NCI-H2227 treated with DMSO at 0.1 percent for 48 hours (cell line): ENCODE measurements at regions not wholly inside any gene's neighbourhood (a gene's known extent, or its start where the extent isn't known, plus 50 kb on each side); places are given as distances from the start of the nearest gene placed in this dataset.

Experiments used
- DNase-seq: peaks from one replicate; lab custom pipeline; 2025; lab: John Stamatoyannopoulos, UW

DNA sequence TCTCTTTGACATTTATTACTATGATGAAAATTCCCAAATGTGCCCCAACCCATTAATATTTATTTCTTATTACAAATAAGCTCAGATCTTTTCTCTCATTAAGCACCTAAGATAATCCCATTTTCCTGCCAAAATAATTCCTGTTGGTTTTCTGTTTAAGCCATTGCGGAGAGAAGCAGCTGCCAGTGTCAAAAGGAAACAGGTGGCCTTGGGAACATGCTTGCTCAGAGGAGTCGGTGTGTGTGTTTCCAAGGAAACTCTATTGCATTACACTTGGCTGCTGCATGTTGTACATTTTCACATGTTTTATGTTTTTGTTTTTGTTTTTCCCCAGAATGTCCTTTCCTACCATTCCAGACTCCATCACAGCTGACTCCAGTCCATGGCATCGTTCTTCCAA lies 56.4 kb downstream of the CD24 start:
- DNase-seq = no peak

DNA sequence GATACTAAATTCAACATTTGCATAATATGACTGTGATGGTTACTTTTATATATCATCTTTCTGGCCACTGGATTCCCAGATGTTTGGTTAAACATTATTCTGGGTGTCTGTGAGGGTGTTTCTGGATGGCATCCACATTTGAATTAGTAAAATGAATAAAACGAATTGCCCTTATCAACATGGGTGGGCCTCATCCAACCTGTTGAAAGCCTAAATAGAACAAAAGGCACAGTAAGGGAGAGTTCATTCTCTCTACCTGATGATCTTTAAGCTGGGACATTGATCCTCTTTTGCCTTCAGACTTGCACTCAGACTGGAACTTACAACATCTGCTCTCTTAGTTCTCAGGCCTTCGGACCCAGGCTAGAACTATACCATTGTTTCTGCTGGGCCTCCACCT lies 57.6 kb downstream of the CD24 start:
- no peak for DNase-seq

DNA sequence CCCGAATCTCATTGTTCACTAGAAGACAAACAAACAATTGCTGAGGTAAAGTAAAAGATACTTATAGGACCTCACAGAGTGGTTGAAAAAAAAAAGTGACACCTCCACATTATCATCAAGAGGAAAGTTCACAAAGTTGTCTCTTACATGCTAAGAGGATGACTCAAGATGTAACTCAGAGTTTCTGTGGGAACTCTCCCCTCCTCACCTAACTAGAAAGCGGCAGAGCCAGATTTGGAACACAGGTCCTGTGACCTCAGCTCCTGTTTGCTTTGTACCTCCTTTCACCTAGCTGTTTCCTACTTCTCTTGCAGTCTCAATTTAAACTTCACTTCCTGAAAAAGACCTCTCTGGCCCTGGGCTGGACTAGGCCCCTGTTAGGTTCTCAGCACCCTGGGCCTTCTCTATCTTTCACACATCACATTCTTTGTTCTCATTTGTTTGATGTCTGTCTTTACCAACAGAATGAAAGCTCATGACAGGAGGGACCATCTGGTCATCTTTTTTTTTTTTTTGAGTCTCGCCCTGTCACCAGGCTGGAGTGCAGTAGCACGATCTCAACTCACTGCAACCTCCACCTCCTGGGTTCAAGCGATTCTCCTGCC lies 60.8 kb downstream of the CD24 start:
- no peak for DNase-seq

DNA sequence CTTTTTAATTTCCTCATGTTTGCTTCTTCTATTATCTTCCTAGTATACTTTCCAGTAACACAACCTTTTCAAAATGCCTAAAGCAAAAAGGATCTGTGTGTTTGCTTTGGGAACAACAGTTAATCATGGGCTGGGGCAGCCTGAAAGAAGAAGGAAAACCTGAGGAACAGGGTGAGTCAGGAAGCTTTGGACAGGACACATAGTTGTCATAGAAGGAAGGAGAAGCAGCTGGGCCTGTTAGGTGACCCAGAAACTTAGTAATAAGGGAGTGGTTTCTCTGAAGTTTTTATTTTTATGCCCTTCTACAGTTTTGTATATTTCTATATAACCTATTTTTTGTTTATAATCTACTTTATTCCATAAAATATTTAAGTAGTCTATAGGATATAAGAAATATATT lies 61.4 kb downstream of the CD24 start:
- DNase-seq = no peak

DNA sequence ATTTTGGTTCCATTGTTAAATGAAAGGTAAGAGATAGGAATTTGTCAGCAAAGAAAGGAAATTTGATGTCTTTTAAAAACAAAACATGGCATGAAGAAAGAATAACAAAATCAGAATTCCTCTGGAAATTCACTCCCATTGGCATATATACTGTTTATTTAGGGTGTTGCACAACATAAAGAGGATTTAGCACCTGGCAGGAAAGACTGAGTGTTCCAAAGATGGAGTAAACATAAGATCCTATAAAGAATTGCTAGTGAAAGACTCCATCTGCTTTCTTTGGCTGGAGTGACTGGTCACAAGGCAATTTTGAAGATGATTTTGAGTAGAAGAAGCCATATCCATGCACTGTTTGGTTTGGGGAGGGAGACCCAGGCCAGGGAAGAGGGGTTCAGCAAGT lies 62.4 kb downstream of the CD24 start:
- no peak for DNase-seq

DNA sequence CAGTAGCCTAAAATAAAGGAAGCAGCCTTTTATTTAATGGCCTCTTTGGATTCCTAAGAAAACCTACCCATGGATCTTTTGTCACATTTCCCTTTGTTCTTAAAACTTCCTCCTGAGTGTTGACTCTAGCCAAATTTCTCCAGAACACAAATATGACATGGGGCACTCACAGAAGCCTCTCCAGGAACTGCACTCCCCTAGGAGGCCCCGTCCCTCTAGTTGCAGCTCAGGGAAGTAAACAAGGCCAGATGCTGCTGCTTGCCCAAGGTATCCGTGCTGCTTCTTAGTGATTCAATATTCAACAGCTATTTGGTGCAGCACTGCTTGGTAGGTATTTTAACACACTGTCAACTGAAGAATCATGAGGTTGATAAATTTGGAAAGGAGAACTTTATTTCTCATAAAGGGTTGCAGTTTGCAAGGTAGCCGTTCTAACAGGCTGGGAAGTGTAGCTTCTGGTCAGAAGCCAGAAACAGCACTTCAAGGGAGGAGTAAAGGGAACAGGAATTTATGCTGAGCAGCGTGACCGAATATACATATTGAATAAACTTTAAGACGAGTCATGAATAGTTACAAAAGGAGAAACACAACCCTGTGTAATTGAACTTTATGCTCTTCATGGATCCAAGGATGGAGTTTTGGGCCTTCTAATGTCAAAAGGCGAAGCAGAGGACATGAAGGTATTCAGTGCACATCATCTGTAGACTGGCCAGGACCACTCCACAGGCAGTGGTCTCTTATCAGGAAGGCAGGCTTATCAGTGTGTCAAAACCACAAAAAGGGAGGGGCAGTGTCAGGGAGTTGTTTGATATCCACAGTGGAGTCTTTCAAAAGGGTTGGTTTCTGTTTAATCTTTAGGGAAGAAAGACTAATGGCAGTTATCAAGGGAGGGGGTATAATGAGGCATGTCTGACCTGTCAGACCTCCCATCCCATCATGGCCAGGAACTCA lies 63.3 kb downstream of the CD24 start:
- no peak for DNase-seq

DNA sequence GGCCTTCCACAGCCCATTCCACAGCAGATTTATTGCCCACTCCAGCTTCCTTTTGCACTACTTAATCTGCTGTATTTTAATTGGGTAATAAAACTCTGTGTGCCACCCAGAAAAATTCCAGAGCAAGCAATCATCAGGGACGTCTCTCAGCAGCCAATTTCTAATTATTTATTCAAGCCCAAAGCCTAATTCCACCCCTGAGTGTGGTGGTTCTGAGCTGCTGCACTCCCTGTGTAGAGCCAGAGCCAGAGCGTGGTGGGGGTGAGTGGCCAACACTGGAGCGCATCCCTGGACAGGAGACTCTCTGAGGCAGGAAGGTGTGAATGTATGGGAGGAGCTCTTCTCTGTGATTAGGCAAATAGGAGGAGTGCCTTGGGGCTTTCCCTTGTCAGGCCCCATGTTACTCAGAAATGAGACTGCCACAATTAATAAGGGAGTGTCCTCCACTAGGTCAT lies 66.1 kb downstream of the CD24 start:
- DNase-seq = no peak

DNA sequence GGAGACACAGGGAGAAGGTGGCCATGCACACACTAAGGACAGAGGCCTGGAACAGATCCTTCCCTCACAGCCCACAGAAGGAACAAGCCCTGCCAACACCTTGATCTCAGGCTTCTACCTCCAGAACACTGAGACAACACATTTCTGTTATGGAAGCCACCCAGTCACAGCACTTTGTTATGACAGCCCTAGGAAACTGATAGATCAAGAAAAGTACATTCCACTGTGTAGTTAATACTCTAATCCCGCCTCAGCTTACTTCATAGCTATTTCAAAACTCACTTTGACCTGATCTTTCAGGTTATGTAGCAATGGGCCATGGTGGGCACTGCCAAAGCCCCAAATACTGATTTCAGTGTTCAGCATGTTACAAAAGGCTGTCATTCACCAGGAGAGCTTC lies 66.8 kb downstream of the CD24 start:
- DNase-seq = no peak

DNA sequence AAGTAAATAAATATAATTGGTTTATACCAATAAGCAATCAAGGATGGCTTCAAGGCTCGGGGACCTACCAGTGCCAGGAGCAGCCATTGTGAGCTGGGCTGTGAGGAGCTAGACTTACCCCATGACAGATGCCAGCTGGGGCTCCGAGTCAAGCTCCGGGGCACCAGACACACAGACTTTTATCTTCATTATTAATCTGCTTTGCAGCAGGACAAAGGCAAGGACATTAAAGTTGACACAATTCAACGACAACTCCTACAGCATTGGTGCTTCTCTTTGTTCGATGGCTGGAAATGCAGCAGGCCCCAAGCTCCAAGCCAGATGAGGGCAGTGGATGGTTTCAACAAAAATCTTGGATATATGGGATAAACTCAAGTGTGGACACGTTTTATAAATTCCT lies 68.3 kb downstream of the CD24 start:
- DNase-seq = no peak

DNA sequence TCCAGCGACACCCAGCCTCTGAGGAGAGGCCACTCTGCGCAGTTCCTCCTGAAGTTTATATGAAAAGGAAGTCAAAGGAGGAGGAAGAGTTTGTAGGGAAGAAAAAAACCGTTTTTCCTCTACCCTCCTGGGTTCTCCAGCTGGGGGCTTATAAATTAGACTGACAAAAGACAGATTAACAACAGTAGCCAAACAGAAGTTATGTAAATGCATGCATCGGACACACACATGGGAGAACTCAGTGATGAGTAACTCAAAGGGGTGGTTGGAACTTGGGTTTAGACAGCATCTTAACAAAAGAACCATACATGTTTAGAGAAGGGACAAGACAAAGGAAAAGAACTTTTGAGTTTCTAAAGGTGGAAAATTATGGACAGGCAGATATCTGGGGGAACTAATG lies 71.2 kb downstream of the CD24 start:
- DNase-seq = no peak

DNA sequence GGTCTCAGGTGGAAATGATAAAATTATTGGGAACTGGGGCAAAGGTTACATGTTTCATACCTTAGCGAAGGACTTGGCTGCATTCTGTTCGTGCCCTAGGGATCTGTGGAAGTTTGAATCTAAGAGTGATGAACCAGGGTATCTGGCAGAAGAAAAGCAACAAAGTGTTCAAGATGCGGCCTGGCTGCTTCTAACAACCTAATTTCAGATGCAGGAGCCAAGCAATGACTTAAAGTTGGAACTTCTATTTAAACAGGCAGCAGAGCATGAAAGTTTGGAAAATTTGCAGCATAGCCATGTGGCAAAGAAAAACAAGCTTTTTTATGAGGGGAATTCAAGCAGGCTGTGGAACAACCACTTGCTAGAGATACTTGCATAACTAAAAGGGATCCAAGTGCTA lies 73.5 kb downstream of the CD24 start:
- no peak for DNase-seq

DNA sequence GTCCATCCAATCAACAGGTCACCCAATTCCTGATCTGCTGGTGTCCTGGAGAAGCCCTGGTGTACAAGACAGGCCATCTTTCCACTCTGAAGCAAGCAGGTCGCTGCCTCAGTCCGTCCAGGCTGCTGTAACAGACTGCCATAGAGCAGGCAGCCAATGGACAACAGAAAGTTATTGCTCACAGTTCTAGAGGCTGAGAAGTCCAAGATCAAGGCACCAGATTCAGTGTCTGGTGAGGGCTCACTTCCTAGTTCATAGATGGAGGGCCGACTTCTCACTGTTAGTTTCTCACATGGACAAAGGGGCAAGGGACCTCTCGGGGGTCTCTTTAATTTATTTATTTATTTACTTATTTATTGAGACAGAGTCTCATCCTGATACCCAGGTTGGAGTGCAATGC lies 74.8 kb downstream of the CD24 start:
- no peak for DNase-seq

DNA sequence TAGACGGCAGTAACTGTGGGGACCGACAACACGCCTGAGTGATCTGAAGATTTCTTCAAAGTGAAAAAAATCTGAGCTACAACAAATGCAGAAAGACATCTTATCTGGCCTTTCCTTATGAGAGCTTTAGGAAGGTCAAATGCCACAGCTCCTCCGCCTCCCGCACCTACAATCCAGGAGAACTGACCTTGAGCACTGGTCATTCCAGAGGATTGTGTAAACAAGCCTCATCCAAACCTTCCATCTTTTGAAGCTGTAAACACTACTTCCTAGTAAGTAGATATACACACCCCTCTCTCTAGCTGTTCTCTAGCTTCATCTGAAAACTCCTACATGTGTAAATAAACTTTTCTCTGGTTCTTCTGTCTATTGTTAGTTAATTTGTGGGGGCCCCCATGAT lies 76.9 kb downstream of the CD24 start:
- DNase-seq = no peak

DNA sequence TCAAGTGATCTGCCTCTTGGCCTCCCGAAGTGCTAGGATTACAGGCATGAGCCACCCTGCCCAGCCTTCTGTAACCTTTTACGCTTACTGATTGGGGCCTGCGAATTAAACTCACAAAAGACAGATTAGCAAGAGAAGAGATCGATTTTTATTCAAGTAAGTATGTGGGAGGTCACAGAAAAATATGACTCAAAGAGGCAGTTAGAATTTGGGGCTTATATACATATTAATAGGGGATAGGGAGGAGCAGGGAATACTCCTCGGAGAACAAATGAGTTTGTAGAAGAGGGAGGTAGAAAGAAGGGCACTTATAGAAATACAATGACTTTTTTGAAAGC lies 78.9 kb downstream of the CD24 start:
- DNase-seq = no peak

DNA sequence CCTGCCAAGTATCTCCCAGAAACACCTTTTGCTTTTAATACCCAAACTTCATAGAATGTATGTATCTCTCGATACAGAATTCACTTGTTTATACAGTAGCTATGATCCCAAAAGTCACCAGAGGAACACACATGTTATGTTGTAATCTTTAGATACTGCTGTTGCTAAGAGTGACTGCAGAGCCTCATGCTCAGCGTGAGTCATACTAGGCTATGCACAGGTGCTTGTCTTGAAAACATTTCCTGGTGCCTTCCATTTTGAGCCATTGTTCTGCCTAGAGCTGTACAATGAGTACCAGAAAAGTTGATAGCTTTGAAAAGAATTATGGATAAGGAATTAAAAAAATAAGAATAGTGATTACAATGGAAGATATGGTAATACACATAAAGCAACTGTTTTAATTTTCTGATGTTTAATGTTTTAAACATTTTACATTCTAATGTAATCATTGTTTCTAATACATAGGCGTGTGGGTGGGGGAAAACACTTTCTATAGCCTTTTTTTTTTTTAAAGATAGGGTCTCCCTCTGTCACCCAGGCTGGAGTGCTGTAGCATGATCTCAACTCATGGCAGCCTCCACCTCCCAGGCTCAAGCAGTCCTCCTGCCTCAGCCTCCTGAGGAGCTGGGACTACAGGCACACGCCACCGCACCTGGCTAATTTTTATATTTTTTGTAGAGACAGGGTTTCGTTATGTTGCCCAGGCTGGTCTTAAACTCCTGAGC lies 79.4 kb downstream of the CD24 start:
- DNase-seq = no peak

DNA sequence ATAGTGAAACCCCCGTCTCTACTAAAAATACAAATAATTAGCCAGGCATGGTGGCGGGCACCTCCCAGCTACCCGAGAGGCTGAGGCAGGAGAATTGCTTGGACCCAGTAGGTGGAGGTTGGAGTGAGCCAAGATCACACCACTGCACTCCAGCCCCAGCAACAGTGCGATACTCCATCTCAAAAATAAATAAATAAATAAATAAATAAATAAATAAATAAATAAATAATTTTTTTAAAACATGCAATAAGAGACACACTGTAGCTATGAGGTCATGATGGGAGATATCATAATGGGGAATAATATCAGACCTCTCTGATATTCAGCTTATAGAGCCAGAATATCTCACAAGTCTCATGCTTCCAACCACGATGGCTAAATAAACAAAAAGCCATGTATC lies 82.3 kb downstream of the CD24 start:
- DNase-seq = no peak

DNA sequence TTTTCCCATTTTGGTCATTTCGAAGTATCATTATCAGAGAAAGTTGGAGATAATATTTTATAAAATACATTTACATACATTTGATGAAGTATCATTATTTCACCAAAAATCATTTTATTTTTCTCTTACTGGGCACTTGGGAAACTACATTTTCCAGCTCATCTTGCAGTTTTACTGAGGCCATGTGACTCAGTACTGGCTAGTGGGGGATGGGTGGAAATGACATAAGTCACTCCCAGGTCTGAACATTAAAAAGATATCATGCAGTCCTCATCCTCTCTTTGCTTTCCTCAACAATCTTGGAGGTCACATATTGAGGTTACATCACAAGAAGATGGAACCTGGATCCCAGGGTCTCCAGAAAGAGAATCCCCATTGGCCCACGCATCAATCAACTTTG lies 84.1 kb downstream of the CD24 start:
- DNase-seq = no peak

DNA sequence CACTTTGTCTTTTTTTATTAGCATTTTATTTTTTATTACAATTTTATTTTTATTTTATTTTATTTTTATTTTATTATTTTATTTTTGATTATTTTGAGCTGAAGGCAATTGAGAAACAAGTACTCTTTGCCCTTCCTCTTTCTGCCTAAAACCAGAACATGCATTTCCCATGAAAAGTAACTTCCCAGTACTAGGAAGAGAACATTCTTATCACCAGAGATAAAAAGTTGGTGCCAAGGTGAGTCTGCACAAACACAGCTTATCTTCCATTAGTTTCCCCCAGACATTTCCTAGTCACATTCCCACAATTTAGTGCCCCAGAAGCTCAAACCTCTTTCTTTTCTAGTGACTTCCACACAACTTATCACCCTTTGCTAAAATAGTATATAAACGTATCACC lies 84.8 kb downstream of the CD24 start:
- DNase-seq = no peak

DNA sequence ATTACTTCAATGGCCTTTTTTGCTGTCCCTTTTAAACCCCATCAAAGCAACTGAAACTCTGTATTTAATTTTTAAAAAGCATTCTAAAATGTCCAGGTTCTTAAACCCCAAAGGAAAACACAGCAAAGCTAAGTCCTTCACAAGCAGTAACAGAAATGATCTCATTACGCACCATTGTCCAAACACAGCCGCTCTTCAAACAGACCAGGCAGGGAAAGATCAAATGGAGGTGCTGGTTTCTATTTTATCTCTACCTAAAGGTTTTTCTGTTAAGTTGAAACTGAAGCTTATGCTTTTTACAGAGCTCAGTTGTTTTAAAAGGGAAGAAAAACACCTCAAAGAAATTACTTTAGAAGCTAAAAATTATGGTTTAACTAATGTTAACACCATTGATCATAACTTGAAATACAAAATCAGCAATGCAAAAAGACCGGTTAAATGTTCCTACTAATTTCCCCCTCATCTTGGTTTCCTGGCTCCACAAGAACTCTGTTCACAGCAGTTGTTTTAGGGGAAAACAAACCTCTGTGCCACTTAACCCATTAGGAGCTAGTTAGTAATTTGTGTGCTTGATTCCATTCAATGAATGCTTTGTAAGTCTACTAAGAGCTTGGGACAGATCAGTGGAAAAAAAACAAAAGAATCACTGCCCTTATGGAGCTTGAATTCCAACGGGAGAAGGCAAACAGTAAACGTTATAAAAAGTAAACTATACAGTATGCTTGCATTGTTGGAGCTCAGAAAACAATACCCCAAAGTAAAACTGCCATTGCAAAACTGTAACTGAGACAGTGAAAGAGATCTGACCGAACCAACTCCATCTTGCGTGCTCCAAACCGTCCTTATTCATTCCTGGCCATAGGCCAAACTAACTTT lies 87.4 kb downstream of the CD24 start:
- peak; percentile 13 for DNase-seq

DNA sequence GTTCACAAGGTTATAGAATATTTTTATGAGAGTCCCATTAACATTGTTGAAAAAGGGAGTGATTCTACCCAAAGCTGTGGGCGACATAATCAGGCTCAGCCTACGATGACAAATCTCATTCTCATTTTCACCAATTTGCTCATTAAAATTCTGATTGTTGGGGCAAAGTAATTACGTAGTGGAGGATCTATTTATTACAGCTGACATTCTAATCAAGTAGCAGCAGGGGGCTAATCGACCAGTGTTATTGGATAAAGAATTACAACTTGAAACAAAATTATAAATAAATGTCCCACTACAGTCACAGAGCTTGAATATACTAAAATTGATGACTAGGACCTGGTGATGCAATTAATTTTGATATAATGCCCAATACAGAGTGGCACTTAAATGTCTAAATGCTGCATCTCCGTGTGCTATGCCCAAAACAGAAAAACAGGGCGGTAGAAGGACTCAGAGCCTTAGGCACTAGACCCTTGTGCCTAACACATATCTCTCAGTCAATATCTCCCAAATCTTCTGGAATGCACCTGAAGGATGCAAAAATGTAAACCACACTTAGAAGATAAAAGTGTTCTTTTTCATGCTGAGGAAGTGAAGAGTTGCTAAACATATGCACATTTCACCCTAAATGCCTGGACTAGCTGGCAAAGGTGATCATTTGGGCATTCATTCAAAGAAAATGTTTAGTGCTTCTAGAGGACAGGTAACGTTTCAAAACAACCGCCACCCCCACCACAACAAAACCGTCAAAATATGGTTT lies 88.3 kb downstream of the CD24 start:
- DNase-seq = no peak

DNA sequence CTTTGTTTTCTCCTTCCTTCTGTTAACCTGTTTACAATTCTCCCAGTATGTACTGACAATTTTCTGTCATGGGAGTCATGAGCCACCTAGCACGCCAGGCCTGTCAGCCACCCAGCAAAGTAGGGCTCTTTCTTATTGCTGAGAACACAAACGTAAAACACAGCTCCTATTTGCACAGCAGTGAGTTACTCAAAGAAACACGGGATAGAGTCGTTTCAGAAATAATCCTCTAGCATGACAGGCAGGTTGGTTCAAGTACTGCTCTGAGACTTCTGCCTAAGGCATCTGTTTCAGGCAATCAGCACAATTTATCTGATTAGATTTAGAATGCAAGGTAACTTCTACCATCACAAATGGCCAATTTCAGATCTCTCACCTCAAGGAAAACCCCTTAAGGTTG lies 88.8 kb downstream of the CD24 start:
- no peak for DNase-seq
